ENCODE measurements at regions not wholly inside any gene's neighbourhood (a gene's known extent, or its start where the extent isn't known, plus 50 kb on each side); places are given as distances from the start of the nearest gene placed in this dataset.

DNA sequence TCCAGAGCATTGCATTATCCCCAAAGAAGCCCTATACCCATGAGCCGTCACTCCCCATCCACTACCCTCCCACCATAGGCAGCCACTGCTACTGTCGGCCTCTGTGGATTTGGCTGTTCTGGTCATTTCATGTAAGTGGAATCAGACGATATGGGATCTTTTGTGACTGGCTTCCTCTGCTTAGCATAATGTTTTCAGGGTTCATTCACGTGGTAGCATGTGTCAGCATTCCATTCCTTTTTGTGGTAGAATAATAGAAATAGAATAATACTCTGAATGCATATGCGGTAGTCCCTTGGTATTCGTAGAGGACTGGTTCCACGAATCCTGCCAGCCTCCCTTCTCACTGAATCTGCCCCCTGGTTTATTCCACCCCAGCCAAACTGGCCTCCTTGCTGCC is 402.6 kb upstream of the SULF2 start:
- H3K4me1 Mint-ChIP-seq (ENCODE audit: low read depth): no peaks in the 10 kb centered on the region
- DNase-seq: no peak
- H3K4me3 Mint-ChIP-seq: no peak overlapping the region
- H3K27me3 Mint-ChIP-seq (ENCODE audit: low read depth): peaks cover 2% of the 10 kb centered on the region
- no peaks in the 10 kb centered on the region for H3K36me3 Mint-ChIP-seq (ENCODE audit: insufficient read depth)
- ATAC-seq: no peak
- H3K9me3 Mint-ChIP-seq: no peaks in the 10 kb centered on the region

DNA sequence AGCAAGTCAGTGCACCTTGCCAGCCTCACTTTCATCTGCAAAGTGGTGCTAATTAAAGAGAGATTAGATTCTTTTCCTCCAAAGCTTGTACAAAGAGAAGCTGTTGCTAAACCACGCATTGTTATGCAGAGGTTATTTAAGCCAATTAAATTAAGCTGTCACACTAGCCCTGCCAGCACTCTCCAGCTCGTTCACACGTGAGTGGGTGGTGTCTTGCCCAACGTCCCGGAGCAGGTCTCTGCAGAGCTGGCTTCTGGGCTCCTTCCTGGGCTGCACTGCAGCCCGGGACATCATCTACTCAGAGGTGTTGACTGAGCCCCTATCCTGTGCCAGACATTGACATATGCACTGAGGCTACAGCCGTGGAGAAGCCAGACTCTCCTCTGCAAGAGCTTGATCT is 401.6 kb upstream of the SULF2 start:
- DNase-seq: no peak
- no peaks in the 10 kb centered on the region for H3K9me3 Mint-ChIP-seq
- no peaks in the 10 kb centered on the region for H3K4me1 Mint-ChIP-seq (ENCODE audit: low read depth)
- peaks cover 2% of the 10 kb centered on the region for H3K27me3 Mint-ChIP-seq (ENCODE audit: low read depth)
- H3K36me3 Mint-ChIP-seq (ENCODE audit: insufficient read depth): no peaks in the 10 kb centered on the region
- ATAC-seq: no peak
- H3K4me3 Mint-ChIP-seq: no peak overlapping the region

DNA sequence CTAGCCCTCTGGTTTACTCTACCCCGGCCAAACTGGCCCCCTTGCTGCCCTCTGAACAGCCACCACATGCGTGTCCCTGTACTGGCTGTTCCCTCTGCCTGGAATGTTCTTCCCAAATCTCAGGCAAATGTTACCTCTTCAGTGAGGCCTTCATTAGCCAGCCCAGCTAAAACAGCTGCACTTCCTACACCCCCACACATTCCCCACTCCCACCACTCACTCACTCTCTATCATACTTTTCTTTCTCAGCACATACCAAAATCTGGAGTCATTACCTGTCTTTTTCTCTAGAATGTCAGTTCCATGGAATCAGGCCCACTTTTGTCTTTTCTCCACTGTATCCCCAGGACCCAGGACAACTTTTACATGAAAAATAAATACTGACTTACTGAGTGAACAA is 401.2 kb upstream of the SULF2 start:
- DNase-seq: no peak
- Mint-ChIP-seq H3K4me3 (no peak overlapping the region), H3K4me1 (ENCODE audit: low read depth) (no peaks in the 10 kb centered on the region), H3K36me3 (ENCODE audit: insufficient read depth) (no peaks in the 10 kb centered on the region), H3K27me3 (ENCODE audit: low read depth) (no peaks in the 10 kb centered on the region), H3K9me3 (no peaks in the 10 kb centered on the region)
- ATAC-seq: no peak

- no peak for ATAC-seq
- Mint-ChIP-seq H3K27me3 (ENCODE audit: low read depth) (no peaks in the 10 kb centered on the region), H3K4me1 (ENCODE audit: low read depth) (no peaks in the 10 kb centered on the region), H3K4me3 (no peak overlapping the region), H3K9me3 (no peaks in the 10 kb centered on the region), H3K36me3 (ENCODE audit: insufficient read depth) (no peaks in the 10 kb centered on the region)
- DNase-seq: no peak
Observed at GRCh38 chr20:48184229-48184628, 398.9 kb upstream of the SULF2 start.

DNA sequence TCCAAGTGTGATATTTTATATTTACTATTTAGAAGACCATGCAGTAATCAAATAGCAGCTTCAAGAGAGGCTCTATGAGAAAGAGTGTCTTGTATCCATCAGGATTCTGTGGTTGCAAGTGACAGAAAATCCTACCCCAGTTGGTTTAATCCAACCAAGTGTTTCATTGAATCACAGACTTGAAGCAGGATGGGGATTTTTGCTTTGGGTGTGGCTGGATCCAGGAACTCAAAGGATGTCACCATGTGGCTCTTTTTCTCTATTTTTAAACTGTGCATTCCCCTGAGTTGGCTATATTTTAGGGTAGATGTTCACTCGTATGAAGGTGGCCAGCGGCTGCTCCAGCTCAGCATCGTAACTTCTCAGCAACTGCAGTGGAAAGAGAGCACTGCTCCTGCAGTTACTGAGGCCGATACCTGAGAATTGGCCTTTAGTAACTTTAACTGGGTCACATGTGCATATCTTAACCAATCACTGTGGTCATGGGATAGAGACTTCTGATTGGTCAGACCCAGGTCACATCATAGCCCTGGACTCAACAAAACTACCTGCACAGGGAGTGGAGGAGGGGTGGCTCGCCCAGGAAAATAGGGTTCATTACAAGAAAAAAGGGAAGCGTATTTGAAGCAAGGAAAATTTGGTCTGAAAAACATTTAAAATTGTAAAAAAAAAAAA is 396.1 kb upstream of the SULF2 start:
- no peaks in the 10 kb centered on the region for H3K4me1 Mint-ChIP-seq (ENCODE audit: low read depth)
- H3K9me3 Mint-ChIP-seq: no peaks in the 10 kb centered on the region
- no peaks in the 10 kb centered on the region for H3K36me3 Mint-ChIP-seq (ENCODE audit: insufficient read depth)
- no peaks in the 10 kb centered on the region for H3K27me3 Mint-ChIP-seq (ENCODE audit: low read depth)
- DNase-seq (no peak), ATAC-seq (no peak)
- H3K4me3 Mint-ChIP-seq: no peak overlapping the region

GRCh38 chr20:48180618-48181017 is 395.3 kb upstream of the SULF2 start:
- Mint-ChIP-seq H3K4me3 (no peak overlapping the region), H3K9me3 (no peaks in the 10 kb centered on the region), H3K4me1 (ENCODE audit: low read depth) (no peaks in the 10 kb centered on the region), H3K27me3 (ENCODE audit: low read depth) (no peaks in the 10 kb centered on the region), H3K36me3 (ENCODE audit: insufficient read depth) (no peaks in the 10 kb centered on the region)
- no peak for ATAC-seq
- DNase-seq: no peak

DNA sequence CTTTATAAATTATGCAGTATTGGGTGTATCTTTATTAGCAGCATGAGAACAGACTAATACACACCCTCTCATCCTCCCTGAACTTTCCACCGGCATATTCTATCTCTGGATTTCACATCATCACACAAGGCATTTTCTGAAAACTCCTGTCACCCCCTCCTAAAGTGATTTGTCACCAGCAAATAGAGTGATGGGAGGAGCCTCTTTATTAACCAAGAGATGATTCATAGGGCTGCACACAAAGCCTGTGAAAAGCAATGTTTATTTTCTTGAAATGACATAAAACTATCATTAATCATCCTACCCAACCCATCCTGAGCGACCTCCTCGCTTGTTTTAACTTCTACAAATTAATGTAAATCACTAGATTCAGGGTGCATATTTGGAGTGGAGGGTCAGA is 394.7 kb upstream of the SULF2 start:
- no peaks in the 10 kb centered on the region for H3K36me3 Mint-ChIP-seq (ENCODE audit: insufficient read depth)
- no peak overlapping the region for H3K4me3 Mint-ChIP-seq
- H3K27me3 Mint-ChIP-seq (ENCODE audit: low read depth): no peaks in the 10 kb centered on the region
- no peaks in the 10 kb centered on the region for H3K9me3 Mint-ChIP-seq
- H3K4me1 Mint-ChIP-seq (ENCODE audit: low read depth): no peaks in the 10 kb centered on the region
- no peak for ATAC-seq
- no peak for DNase-seq

GRCh38 chr20:48178633-48179032 is 393.4 kb upstream of the SULF2 start:
- ATAC-seq (no peak), DNase-seq (no peak)
- no peaks in the 10 kb centered on the region for H3K27me3 Mint-ChIP-seq (ENCODE audit: low read depth)
- H3K9me3 Mint-ChIP-seq: no peaks in the 10 kb centered on the region
- no peaks in the 10 kb centered on the region for H3K36me3 Mint-ChIP-seq (ENCODE audit: insufficient read depth)
- H3K4me3 Mint-ChIP-seq: no peak overlapping the region
- H3K4me1 Mint-ChIP-seq (ENCODE audit: low read depth): no peaks in the 10 kb centered on the region

- Mint-ChIP-seq H3K27me3 (ENCODE audit: low read depth) (peaks cover 4% of the 10 kb centered on the region), H3K36me3 (ENCODE audit: insufficient read depth) (no peaks in the 10 kb centered on the region), H3K9me3 (no peaks in the 10 kb centered on the region), H3K4me1 (ENCODE audit: low read depth) (no peaks in the 10 kb centered on the region), H3K4me3 (no peak overlapping the region)
- DNase-seq (no peak), ATAC-seq (no peak)
Observed at GRCh38 chr20:48177058-48177457, 391.8 kb upstream of the SULF2 start.

DNA sequence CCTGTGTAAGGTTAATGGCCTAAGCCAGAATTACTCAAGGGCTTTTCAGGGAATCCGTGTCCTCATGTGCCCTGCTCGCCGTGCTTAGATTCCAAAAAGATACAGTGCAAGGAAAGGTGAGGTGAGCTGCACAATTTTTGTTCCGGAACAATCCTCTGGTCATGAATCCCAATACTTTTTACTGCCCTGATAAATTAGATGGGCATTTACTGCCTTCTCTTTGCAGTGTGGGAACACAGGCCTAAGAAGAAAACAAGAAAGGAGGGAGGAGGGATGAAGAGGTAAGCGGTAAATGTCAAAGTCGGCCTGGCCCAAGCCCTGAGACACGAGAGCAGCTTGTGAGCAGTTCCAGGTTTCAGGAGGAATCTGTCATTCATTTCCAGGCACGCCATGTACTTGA is 390.9 kb upstream of the SULF2 start:
- H3K4me1 Mint-ChIP-seq (ENCODE audit: low read depth): no peaks in the 10 kb centered on the region

GRCh38 chr20:48175261-48175660 is 390.0 kb upstream of the SULF2 start:
- Mint-ChIP-seq H3K9me3 (no peaks in the 10 kb centered on the region), H3K27me3 (ENCODE audit: low read depth) (peaks cover 4% of the 10 kb centered on the region)

More for the DNA sequence above, 390.9 kb upstream of the SULF2 start:
- no peaks in the 10 kb centered on the region for H3K9me3 Mint-ChIP-seq
- no peak overlapping the region for H3K4me3 Mint-ChIP-seq
- ATAC-seq (no peak), DNase-seq (no peak)
- H3K27me3 Mint-ChIP-seq (ENCODE audit: low read depth): peaks cover 4% of the 10 kb centered on the region
- H3K36me3 Mint-ChIP-seq (ENCODE audit: insufficient read depth): no peaks in the 10 kb centered on the region

GRCh38 chr20:48172357-48172702 is 387.0 kb upstream of the SULF2 start:
- Mint-ChIP-seq H3K4me3 (no peak overlapping the region), H3K4me1 (ENCODE audit: low read depth) (no peaks in the 10 kb centered on the region), H3K27me3 (ENCODE audit: low read depth) (peaks cover 4% of the 10 kb centered on the region), H3K36me3 (ENCODE audit: insufficient read depth) (no peaks in the 10 kb centered on the region), H3K9me3 (no peaks in the 10 kb centered on the region)
- DNase-seq: no peak
- ATAC-seq: no peak

More at GRCh38 chr20:48175261-48175660, 390.0 kb upstream of the SULF2 start:
- DNase-seq (no peak), ATAC-seq (no peak)
- no peaks in the 10 kb centered on the region for H3K4me1 Mint-ChIP-seq (ENCODE audit: low read depth)
- no peaks in the 10 kb centered on the region for H3K36me3 Mint-ChIP-seq (ENCODE audit: insufficient read depth)
- no peak overlapping the region for H3K4me3 Mint-ChIP-seq

DNA sequence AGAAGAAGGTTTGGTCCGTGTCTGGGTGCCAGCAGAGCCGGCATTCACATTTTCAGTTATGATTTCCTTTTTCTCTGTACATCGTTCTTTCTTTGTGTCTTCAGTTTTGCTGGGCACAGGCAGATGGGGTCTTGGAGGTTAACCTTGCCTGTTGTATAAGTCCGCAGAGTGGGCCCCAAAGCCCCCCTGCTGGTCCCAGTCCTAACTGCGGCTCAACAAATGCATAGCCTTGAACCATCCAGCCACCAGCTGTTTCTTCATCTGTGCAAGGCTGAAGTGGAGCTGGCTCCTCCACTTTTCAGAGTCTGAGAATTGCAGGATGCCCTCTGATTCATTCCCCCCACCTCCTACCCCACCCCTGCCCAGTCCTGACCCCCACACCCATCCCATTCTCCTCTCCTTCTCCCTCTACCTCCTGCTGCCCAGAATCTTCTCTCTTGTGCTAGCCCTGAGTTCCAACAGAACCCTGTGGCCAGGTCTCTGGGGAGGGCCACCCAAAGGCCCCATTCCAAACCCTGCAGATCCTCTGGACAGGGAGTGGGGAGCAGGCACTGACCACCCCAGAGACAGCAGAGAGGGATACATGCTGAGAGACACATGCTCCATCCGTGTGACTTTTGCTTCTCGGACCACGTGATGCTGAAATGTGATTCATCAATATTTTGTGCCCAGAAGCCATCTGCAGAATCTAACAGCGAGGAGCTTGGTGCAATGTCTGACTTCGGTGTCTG is 386.5 kb upstream of the SULF2 start:
- Mint-ChIP-seq H3K4me1 (ENCODE audit: low read depth) (no peaks in the 10 kb centered on the region), H3K4me3 (no peak overlapping the region), H3K9me3 (no peaks in the 10 kb centered on the region), H3K36me3 (ENCODE audit: insufficient read depth) (no peaks in the 10 kb centered on the region), H3K27me3 (ENCODE audit: low read depth) (peaks cover 4% of the 10 kb centered on the region)
- no peak for ATAC-seq
- DNase-seq: no peak

GRCh38 chr20:48171071-48171470 is 385.8 kb upstream of the SULF2 start:
- DNase-seq (no peak), ATAC-seq (no peak)
- no peak overlapping the region for H3K4me3 Mint-ChIP-seq
- H3K27me3 Mint-ChIP-seq (ENCODE audit: low read depth): peaks cover 4% of the 10 kb centered on the region
- no peaks in the 10 kb centered on the region for H3K36me3 Mint-ChIP-seq (ENCODE audit: insufficient read depth)
- H3K9me3 Mint-ChIP-seq: no peaks in the 10 kb centered on the region
- no peaks in the 10 kb centered on the region for H3K4me1 Mint-ChIP-seq (ENCODE audit: low read depth)

- H3K9me3 Mint-ChIP-seq: no peaks in the 10 kb centered on the region
- DNase-seq (no peak), ATAC-seq (no peak)
- no peak overlapping the region for H3K4me3 Mint-ChIP-seq
- no peaks in the 10 kb centered on the region for H3K4me1 Mint-ChIP-seq (ENCODE audit: low read depth)
- H3K27me3 Mint-ChIP-seq (ENCODE audit: low read depth): peaks cover 4% of the 10 kb centered on the region
- H3K36me3 Mint-ChIP-seq (ENCODE audit: insufficient read depth): no peaks in the 10 kb centered on the region
Observed at GRCh38 chr20:48170625-48171024, 385.3 kb upstream of the SULF2 start.
